ENCODE measurements at regions not wholly inside any gene's neighbourhood (a gene's known extent, or its start where the extent isn't known, plus 50 kb on each side); places are given as distances from the start of the nearest gene placed in this dataset.

- TF ChIP-seq EZH2 (IDR thresholded peaks at IDR 0.05; ENCODE audit: borderline replicate concordance, low read length) (no peak), CTCF (conservative IDR thresholded peaks at IDR 0.05 in 1 of 2, IDR thresholded peaks at IDR 0.05 in 1 of 2; ENCODE audit: extremely low read depth in 1 of 2, insufficient read depth in 1 of 2, low read depth in 1 of 2, low read length in 2 of 2) (no peak)
Observed at GRCh38 chr10:126849646-126850045, 55.6 kb upstream of the DOCK1 start.
